WTC11 (cell line): ENCODE measurements at regions not wholly inside any gene's neighbourhood (a gene's known extent, or its start where the extent isn't known, plus 50 kb on each side); places are given as distances from the start of the nearest gene placed in this dataset.

Experiments
- CBFB ChIP-seq: sonication (generic); formaldehyde crosslinking; IDR thresholded peaks from 2 replicates; pipeline ENCODE4 v1.8.1; 2022; ENCODE audit warnings: mild to moderate bottlenecking, low read depth, missing genetic modification reagents
- ELF4 ChIP-seq: sonication (generic); formaldehyde crosslinking; IDR thresholded peaks from 2 replicates; pipeline ENCODE4 v1.8.1; 2022; ENCODE audit warnings: low read depth, mild to moderate bottlenecking, moderate library complexity, missing genetic modification reagents
- GABPB1 ChIP-seq: sonication (generic); formaldehyde crosslinking; IDR thresholded peaks from 2 replicates; pipeline ENCODE4 v1.8.1; 2023; ENCODE audit warnings: mild to moderate bottlenecking, missing genetic modification reagents
- GRHL2 ChIP-seq: fragments of 250-450 bp; sonication (Bioruptor Pico); IDR thresholded peaks from 2 replicates; pipeline ENCODE4 v1.8.0; 2022; ENCODE audit warnings: mild to moderate bottlenecking, moderate library complexity; ENCODE audit not compliant: insufficient replicate concordance, severe bottlenecking
- JUN ChIP-seq: sonication (generic); formaldehyde crosslinking; IDR thresholded peaks from 2 replicates; pipeline ENCODE4 v1.8.0; 2023; ENCODE audit warnings: mild to moderate bottlenecking, missing genetic modification reagents
- SMAD4 ChIP-seq: sonication (generic); formaldehyde crosslinking; IDR thresholded peaks from 2 replicates; pipeline ENCODE4 v1.8.0; 2022; ENCODE audit warnings: mild to moderate bottlenecking, missing genetic modification reagents
- SP1 ChIP-seq: sonication (generic); formaldehyde crosslinking; conservative IDR thresholded peaks from 2 replicates; pipeline ENCODE4 v1.8.1; 2022; ENCODE audit warnings: missing genetic modification reagents
- TCF7 ChIP-seq: sonication (generic); formaldehyde crosslinking; IDR thresholded peaks from 2 replicates; pipeline ENCODE4 v1.8.0; 2022; ENCODE audit warnings: mild to moderate bottlenecking, low read depth, missing genetic modification reagents, moderate library complexity
- ZBTB21 ChIP-seq: sonication (generic); formaldehyde crosslinking; IDR thresholded peaks from 2 replicates; pipeline ENCODE4 v1.8.1; 2023; ENCODE audit warnings: mild to moderate bottlenecking, missing genetic modification reagents, borderline replicate concordance
- TF ChIP-seq, protein P1 (sequence below): fragments of 200-600 bp; IDR thresholded peaks from 2 replicates; pipeline ENCODE4 v1.8.0; 2022; ENCODE audit warnings: antibody characterized with exemption
- TF ChIP-seq, protein P2 (sequence below): sonication (generic); formaldehyde crosslinking; IDR thresholded peaks from 2 replicates; pipeline ENCODE4 v1.8.1; 2023; ENCODE audit warnings: mild to moderate bottlenecking, missing genetic modification reagents, moderate library complexity
- TF ChIP-seq, protein P3 (sequence below): fragments of 250-450 bp; sonication (Bioruptor Pico); IDR thresholded peaks from 2 replicates; pipeline ENCODE4 v2.1.2; 2022; ENCODE audit warnings: mild to moderate bottlenecking, moderate library complexity

DNA sequence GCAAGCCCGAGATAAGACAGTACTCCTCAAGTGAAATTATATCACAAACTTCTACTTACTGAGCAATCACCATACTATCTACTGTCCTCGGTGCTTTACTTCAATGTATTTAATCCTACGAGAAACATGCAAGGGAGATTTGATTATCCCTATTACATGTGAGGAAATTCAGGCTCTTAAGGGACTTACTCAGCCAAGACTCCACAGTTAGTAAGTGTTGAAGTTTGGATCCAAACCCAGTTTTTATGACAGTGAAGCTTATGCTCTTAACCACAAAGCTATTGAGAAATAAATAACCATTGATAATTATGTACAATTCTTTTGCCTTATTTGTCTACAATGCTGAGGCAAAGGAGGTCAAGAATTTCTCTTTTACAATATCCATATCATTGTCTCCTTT, 672.9 kb upstream of the ACVR2A start:
- TF ChIP-seq CBFB (CRISPR knock-in tag) (no peak), TCF7 (CRISPR knock-in tag) (no peak), ELF4 (CRISPR knock-in tag) (no peak), GABPB1 (CRISPR knock-in tag) (no peak), ZBTB21 (CRISPR knock-in tag) (no peak), SP1 (no peak), SMAD4 (CRISPR knock-in tag) (no peak), GRHL2 (CRISPR knock-in tag) (no peak), JUN (CRISPR knock-in tag) (no peak)
- TF ChIP-seq, protein P1, sequence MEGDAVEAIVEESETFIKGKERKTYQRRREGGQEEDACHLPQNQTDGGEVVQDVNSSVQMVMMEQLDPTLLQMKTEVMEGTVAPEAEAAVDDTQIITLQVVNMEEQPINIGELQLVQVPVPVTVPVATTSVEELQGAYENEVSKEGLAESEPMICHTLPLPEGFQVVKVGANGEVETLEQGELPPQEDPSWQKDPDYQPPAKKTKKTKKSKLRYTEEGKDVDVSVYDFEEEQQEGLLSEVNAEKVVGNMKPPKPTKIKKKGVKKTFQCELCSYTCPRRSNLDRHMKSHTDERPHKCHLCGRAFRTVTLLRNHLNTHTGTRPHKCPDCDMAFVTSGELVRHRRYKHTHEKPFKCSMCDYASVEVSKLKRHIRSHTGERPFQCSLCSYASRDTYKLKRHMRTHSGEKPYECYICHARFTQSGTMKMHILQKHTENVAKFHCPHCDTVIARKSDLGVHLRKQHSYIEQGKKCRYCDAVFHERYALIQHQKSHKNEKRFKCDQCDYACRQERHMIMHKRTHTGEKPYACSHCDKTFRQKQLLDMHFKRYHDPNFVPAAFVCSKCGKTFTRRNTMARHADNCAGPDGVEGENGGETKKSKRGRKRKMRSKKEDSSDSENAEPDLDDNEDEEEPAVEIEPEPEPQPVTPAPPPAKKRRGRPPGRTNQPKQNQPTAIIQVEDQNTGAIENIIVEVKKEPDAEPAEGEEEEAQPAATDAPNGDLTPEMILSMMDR: no peak
- TF ChIP-seq, protein P2, sequence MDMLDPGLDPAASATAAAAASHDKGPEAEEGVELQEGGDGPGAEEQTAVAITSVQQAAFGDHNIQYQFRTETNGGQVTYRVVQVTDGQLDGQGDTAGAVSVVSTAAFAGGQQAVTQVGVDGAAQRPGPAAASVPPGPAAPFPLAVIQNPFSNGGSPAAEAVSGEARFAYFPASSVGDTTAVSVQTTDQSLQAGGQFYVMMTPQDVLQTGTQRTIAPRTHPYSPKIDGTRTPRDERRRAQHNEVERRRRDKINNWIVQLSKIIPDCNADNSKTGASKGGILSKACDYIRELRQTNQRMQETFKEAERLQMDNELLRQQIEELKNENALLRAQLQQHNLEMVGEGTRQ: no peak
- TF ChIP-seq, protein P3, sequence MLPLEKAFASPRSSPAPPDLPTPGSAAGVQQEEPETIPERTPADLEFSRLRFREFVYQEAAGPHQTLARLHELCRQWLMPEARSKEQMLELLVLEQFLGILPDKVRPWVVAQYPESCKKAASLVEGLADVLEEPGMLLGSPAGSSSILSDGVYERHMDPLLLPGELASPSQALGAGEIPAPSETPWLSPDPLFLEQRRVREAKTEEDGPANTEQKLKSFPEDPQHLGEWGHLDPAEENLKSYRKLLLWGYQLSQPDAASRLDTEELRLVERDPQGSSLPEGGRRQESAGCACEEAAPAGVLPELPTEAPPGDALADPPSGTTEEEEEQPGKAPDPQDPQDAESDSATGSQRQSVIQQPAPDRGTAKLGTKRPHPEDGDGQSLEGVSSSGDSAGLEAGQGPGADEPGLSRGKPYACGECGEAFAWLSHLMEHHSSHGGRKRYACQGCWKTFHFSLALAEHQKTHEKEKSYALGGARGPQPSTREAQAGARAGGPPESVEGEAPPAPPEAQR: no peak
